OCI-LY1 (cell line): ENCODE measurements at regions not wholly inside any gene's neighbourhood (a gene's known extent, or its start where the extent isn't known, plus 50 kb on each side); places are given as distances from the start of the nearest gene placed in this dataset.

Experiments
- H2AFZ ChIP-seq: fragments of 200-600 bp; sonication (generic), shearing (Covaris generic); 2 replicates; pipeline ENCODE4 v1.6.0; 2014; ENCODE audit warnings: antibody characterized with exemption, mild to moderate bottlenecking, low read length
- H3F3A ChIP-seq: fragments of 200-600 bp; sonication (generic), shearing (Covaris generic); 2 replicates; pipeline ENCODE4 v1.6.0; 2014; ENCODE audit warnings: mild to moderate bottlenecking, antibody characterized with exemption, low read length, moderate library complexity; ENCODE audit not compliant: insufficient read depth
- H3K27ac ChIP-seq: fragments of 200-600 bp; sonication (generic); 2 replicates; pipeline ENCODE4 v1.5.1; 2014; ENCODE audit warnings: low read length, mixed run types, mild to moderate bottlenecking, low read depth; ENCODE audit not compliant: poor library complexity, severe bottlenecking
- H3K27me3 ChIP-seq: fragments of 200-600 bp; sonication (generic); 2 replicates; pipeline ENCODE4 v1.6.0; 2014; ENCODE audit warnings: antibody characterized with exemption, mild to moderate bottlenecking, low read length, moderate library complexity; ENCODE audit not compliant: insufficient read depth
- H3K36me3 ChIP-seq: fragments of 200-600 bp; sonication (generic); 2 replicates; pipeline ENCODE4 v1.6.1; 2014; ENCODE audit warnings: mild to moderate bottlenecking, antibody characterized with exemption, low read length, moderate library complexity, mixed read lengths; ENCODE audit not compliant: insufficient read depth
- H3K4me1 ChIP-seq: fragments of 200-600 bp; sonication (generic); 2 replicates; pipeline ENCODE4 v1.5.1; 2014; ENCODE audit warnings: mild to moderate bottlenecking, low read length, moderate library complexity; ENCODE audit not compliant: insufficient read depth, severe bottlenecking
- H3K4me2 ChIP-seq: fragments of 200-600 bp; sonication (generic), shearing (Covaris generic); 2 replicates; pipeline ENCODE4 v1.6.1; 2014; ENCODE audit warnings: low read length
- H3K4me3 ChIP-seq: fragments of 200-600 bp; sonication (generic); 2 replicates; pipeline ENCODE4 v1.5.1; 2014; ENCODE audit warnings: low read length, low read depth, mild to moderate bottlenecking, mixed read lengths; ENCODE audit not compliant: poor library complexity, severe bottlenecking
- H3K79me2 ChIP-seq: fragments of 200-600 bp; shearing (Covaris generic); 2 replicates; pipeline ENCODE4 v1.6.1; 2016; ENCODE audit warnings: mixed run types, low read length, mixed read lengths; ENCODE audit not compliant: insufficient read depth
- H3K9ac ChIP-seq: fragments of 200-600 bp; sonication (generic), shearing (Covaris generic); 2 replicates; pipeline ENCODE4 v1.6.1; 2014; ENCODE audit warnings: mild to moderate bottlenecking, low read length, mixed read lengths
- H3K9me2 ChIP-seq: fragments of 200-600 bp; sonication (generic), shearing (Covaris generic); 2 replicates; pipeline ENCODE4 v1.6.1; 2014; ENCODE audit warnings: low read depth, mild to moderate bottlenecking, low read length, mixed read lengths
- H3K9me3 ChIP-seq: fragments of 200-600 bp; shearing (Covaris generic); 2 replicates; pipeline ENCODE4 v1.6.1; 2014; ENCODE audit warnings: low read length, mixed read lengths
- H4K20me1 ChIP-seq: fragments of 200-600 bp; sonication (generic), shearing (Covaris generic); 2 replicates; pipeline ENCODE4 v1.6.0; 2016; ENCODE audit warnings: mild to moderate bottlenecking, low read length; ENCODE audit not compliant: insufficient read depth
- CTCF ChIP-seq: fragments of 200-600 bp; sonication (generic), shearing (Covaris generic); IDR thresholded peaks from 2 replicates; pipeline ENCODE4 v1.5.1; 2017; ENCODE audit warnings: mild to moderate bottlenecking, antibody characterized with exemption, low read length, moderate library complexity, mixed read lengths
- EZH2 ChIP-seq: fragments of 200-600 bp; sonication (generic), shearing (Covaris generic); IDR thresholded peaks from 2 replicates; pipeline ENCODE4 v1.8.0; 2017; ENCODE audit warnings: borderline replicate concordance, mixed run types, mild to moderate bottlenecking, antibody characterized with exemption, low read length, moderate library complexity, mixed read lengths

- H3K9me2 ChIP-seq: no peaks in the 10 kb centered on the region
- H3K9ac ChIP-seq: no peak overlapping the region
Observed at GRCh38 chr6:169130113-169130512, 123.5 kb downstream of the THBS2 start.

GRCh38 chr6:169121013-169121412 is 132.6 kb downstream of the THBS2 start:
- Histone ChIP-seq H3K9me2 (no peaks in the 10 kb centered on the region), H3K27me3 (no peaks in the 10 kb centered on the region), H3K4me3 (no peak overlapping the region), H3K79me2 (no peaks in the 10 kb centered on the region), H3K4me2 (no peak overlapping the region), H3K36me3 (no peaks in the 10 kb centered on the region), H3K4me1 (no peaks in the 10 kb centered on the region), H3F3A (no peaks in the 10 kb centered on the region), H2AFZ (no peak overlapping the region), H4K20me1 (no peaks in the 10 kb centered on the region), H3K9ac (no peak overlapping the region), H3K27ac (no peak overlapping the region), H3K9me3 (no peaks in the 10 kb centered on the region)
- no peak for TF ChIP-seq EZH2
- TF ChIP-seq CTCF: peak; percentile 42; the same call in 1 of the 2 replicates

More at GRCh38 chr6:169130113-169130512, 123.5 kb downstream of the THBS2 start:
- H3K4me3 ChIP-seq: no peak overlapping the region
- no peak overlapping the region for H3K27ac ChIP-seq
- no peaks in the 10 kb centered on the region for H3K36me3 ChIP-seq
- no peaks in the 10 kb centered on the region for H3K4me1 ChIP-seq
- no peak overlapping the region for H3K4me2 ChIP-seq
- no peaks in the 10 kb centered on the region for H3F3A ChIP-seq
- no peaks in the 10 kb centered on the region for H3K9me3 ChIP-seq
- no peaks in the 10 kb centered on the region for H3K27me3 ChIP-seq
- TF ChIP-seq EZH2 (no peak), CTCF (no peak)
- H2AFZ ChIP-seq: no peak overlapping the region
- no peaks in the 10 kb centered on the region for H4K20me1 ChIP-seq
- H3K79me2 ChIP-seq: no peaks in the 10 kb centered on the region

GRCh38 chr6:169119669-169120068 is 134.0 kb downstream of the THBS2 start:
- Histone ChIP-seq H3K9ac (no peak overlapping the region), H3K9me2 (no peaks in the 10 kb centered on the region), H3K27me3 (no peaks in the 10 kb centered on the region), H3K27ac (no peak overlapping the region), H4K20me1 (no peaks in the 10 kb centered on the region), H3K9me3 (no peaks in the 10 kb centered on the region), H3K4me3 (no peak overlapping the region), H3F3A (no peaks in the 10 kb centered on the region), H3K79me2 (no peaks in the 10 kb centered on the region), H3K4me2 (no peak overlapping the region), H3K4me1 (no peaks in the 10 kb centered on the region), H3K36me3 (no peaks in the 10 kb centered on the region), H2AFZ (no peak overlapping the region)
- TF ChIP-seq EZH2: no peak
- no peak for TF ChIP-seq CTCF
